Coronary artery (tissue), 2 donors: ENCODE measurements at regions not wholly inside any gene's neighbourhood (a gene's known extent, or its start where the extent isn't known, plus 50 kb on each side); places are given as distances from the start of the nearest gene placed in this dataset.
A peak's percentile ranks its signal among the peaks of the same experiment; 100 is the strongest.

Experiments
- DNase-seq: peaks from one replicate; pipeline ENCODE4 v3.0.0-alpha.2; 2017; ENCODE audit warnings: low spot score
- H3K27ac ChIP-seq, 2 donors: fragments of 200-600 bp; sonication (generic); one replicate each; pipeline ENCODE4 v1.5.1; 2016 to 2019
- H3K4me3 ChIP-seq: fragments of 200-600 bp; sonication (generic); 2 replicates; pipeline ENCODE4 v1.5.1; 2016; ENCODE audit warnings: mild to moderate bottlenecking, moderate library complexity
- CTCF ChIP-seq: fragments of 200-600 bp; sonication (generic); IDR thresholded peaks from one replicate; pipeline ENCODE4 v1.5.1; 2019; ENCODE audit warnings: antibody characterized with exemption

GRCh38 chr6:169966312-169967181 lies 215.1 kb downstream of the ERMARD start:
- TF ChIP-seq CTCF: no peak
- DNase-seq: no peak
- Histone ChIP-seq H3K4me3 (no peak overlapping the region), H3K27ac (no peak overlapping the region)

- TF ChIP-seq CTCF: no peak
- Histone ChIP-seq H3K4me3 (no peak overlapping the region), H3K27ac (no peak overlapping the region)
- no peak for DNase-seq
Measured at GRCh38 chr6:169965657-169966311, 214.4 kb downstream of the ERMARD start.

- no peak overlapping the region for H3K4me3 ChIP-seq
- TF ChIP-seq CTCF: no peak
- DNase-seq: no peak
Measured at GRCh38 chr6:169965239-169965638, 213.8 kb downstream of the ERMARD start.

GRCh38 chr6:169964486-169965180 lies 213.2 kb downstream of the ERMARD start:
- TF ChIP-seq CTCF: no peak
- H3K4me3 ChIP-seq: no peak overlapping the region
- H3K27ac ChIP-seq: no peak overlapping the region
- no peak for DNase-seq

More at GRCh38 chr6:169965239-169965638, 213.8 kb downstream of the ERMARD start:
- no peak overlapping the region for H3K27ac ChIP-seq

GRCh38 chr6:169963581-169964297 lies 212.3 kb downstream of the ERMARD start:
- H3K4me3 ChIP-seq: no peak overlapping the region
- DNase-seq: peak; percentile 55
- no peak for TF ChIP-seq CTCF

GRCh38 chr6:169962604-169963469 lies 211.4 kb downstream of the ERMARD start:
- no peak overlapping the region for H3K4me3 ChIP-seq
- TF ChIP-seq CTCF: no peak
- no peak overlapping the region for H3K27ac ChIP-seq
- peak; percentile 55 for DNase-seq

More at GRCh38 chr6:169963581-169964297, 212.3 kb downstream of the ERMARD start:
- no peak overlapping the region for H3K27ac ChIP-seq
